Nucleus accumbens (tissue), 56 donors: ENCODE measurements at regions not wholly inside any gene's neighbourhood (a gene's known extent, or its start where the extent isn't known, plus 50 kb on each side); places are given as distances from the start of the nearest gene placed in this dataset.

Experiments
- DNase-seq, 56 donors: peaks; one replicate each; lab custom pipeline; 2025; lab: John Stamatoyannopoulos, UW

DNA sequence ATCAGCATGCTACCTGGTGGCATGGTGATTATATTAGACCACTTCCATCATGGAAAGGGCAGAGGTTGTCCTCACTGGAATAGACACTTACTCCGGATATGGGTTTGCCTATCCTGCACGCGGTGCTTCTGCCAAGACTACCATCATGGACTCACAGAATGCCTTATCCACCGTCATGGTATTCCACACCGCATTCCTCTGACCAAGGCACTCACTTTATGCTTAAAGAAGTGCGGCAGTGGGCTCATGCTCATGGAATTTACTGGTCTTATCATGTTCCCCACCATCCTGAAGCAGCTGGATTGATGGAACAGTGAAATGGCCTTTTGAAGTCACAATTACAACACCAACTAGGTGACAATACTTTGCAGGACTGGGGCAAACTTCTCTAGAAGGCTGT lies 109.2 kb upstream of the DRD2 start:
- no peak for DNase-seq

DNA sequence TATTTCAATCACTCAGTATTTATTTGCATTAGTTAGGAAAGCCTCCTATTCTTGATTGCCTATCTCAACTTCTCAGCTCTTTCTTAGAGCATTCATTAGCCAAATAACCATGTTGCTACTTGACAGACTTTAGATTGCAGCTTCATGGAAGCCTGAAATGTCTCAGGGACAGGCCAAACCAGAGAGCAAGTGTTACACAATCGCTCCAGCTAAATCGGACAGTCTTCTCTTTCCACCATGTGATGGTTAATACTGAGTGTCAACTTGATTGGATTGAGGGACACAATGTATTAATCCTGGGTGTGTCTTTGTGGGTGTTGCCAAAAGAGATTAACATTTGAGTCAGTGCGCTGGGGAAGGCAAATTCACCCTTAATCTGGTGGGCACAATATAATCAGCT lies 106.5 kb upstream of the DRD2 start:
- no peak for DNase-seq

DNA sequence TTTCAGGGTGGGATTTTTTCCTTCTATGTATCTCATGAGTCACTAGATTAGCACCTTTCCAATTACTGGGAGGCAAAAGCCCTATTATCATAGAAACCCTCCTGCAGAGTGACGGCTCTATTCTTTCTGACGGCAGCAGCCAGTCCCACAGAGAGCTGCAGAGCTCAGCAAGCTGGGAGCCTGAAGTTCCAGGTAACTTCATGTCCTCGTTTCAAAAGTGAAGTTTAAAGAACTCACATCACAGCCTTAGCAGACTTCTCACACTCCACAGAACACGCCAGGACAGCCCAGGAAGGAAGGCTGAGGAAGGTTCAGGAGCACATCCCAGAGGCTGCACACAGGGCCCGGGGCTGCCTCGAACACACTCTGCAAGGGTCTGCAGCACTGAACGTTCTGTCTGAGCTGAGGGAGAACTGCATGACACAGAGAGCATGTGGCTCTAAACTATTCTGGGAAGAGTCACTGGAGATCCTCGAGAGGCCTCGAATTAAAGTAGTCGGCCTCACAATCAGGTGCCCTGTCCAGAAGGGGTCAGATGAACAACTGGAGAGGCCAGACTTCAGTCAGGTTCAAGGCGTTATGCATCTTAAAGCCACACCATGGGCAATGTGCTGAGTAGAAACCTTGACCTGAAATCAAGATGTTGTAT lies 104.2 kb upstream of the DRD2 start:
- peak in 11 of 56 donors; percentile 3 to 59 (median 47) for DNase-seq

DNA sequence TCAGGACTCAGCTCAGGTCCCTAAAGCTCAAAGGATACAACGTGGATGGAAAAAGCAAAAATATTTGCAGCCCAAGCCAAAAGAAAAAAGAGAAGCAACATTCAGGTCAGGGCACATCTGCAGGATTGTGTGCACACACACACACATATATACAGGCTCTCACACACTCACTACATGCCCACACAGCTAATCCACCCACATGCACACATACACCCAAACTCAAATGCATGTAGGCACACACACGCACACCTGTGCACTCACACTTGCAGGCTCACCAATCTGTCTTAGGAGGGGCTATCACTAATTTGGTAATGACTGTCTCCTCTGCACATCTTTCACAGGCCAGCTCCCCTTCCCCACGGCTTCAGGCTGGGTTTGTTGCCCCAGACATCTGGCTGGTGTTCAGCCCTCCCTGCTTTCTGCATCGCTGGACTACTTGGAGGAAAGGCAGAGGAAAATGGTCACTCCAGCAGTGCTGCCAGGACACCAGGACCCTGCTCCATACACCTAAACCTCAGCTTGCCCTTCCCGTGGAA lies 103.6 kb upstream of the DRD2 start:
- DNase-seq: peak in 6 of 56 donors; percentile 7 to 30 (median 14)

DNA sequence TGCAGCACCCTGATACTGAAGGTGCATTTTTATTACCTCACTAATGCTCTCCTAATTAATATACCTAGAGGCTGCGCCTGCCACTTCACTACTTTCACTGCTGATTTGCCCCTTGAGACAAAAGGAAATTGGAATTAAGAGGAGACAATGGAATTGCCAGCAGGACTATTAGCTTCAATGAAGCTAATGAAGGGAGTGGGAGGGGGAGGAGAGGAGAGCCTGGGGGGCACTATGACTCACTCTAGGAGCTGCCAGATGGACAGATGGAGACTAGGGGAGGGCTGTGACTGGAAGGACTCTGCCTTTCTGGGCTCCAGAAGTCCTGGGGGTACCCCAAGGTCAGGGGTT lies 102.8 kb upstream of the DRD2 start:
- DNase-seq: no peak

DNA sequence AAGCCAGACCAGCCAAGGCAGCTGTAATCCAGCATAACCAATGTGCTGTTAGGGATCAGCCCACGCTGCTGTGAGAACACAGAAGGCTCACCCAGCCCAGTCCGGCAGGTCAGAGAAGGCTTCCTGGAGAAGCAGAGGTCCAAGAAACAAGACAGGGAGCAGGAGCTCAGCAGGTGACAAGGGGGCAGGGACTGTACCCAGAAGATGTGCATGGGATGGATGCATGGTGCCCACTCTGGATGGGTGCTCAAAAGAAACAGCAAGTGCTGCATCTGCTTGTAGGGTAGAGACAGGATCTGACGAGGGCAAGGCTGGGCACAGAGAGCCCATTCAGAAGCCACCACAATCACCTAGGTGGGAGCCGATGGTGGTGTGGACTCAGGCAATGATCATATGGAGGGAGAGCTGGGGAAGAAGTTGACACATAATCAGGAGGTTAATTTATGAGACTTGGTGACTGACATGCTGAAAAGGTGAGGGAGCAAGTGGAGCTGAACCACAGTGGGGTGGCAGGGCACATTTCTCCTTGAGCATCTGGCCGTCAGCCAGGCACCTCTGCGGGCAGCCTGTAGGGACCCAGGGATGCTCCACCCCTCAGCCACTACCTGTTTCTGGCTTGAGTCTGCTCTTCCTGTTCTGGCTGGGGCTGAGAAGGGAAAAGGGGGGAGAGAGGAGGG lies 102.3 kb upstream of the DRD2 start:
- DNase-seq: no peak

DNA sequence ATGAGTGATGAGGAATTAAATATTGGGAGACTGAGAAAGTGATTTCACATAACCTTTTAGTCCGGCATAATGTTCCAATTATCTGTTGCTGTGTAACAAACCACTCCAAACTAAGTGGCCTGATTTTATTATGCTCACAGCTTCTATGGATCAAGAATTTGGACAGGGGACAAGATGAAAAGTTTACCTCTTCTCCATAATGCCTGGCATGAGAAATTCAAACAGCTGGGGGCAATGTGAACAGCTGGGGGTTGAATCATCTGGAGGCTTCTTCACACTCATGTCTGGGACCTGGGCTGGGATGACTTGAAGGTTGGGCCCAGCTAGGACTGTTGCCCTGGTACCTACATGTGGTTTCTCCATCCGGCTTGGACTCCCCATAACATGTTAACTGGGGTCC lies 99.4 kb upstream of the DRD2 start:
- no peak for DNase-seq

DNA sequence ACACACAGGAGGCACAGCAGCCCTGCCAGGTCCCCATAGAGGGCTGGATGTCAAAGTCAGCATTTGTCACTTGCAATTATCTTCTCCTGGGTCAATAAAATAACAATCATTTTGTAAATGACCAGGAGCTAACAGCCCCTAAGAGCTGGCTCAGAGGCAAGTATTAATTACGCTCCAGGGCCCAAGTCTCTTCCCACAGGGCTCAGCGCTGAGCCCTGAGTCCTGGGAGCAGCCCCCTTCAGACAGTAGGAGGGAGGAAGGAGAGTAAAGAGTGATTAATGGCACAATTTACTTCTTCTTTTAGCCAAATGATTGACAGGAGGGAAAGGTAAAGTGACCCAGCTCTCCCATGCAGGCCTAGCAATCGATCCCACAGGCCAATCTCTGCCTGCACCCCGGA lies 99.0 kb upstream of the DRD2 start:
- no peak for DNase-seq

DNA sequence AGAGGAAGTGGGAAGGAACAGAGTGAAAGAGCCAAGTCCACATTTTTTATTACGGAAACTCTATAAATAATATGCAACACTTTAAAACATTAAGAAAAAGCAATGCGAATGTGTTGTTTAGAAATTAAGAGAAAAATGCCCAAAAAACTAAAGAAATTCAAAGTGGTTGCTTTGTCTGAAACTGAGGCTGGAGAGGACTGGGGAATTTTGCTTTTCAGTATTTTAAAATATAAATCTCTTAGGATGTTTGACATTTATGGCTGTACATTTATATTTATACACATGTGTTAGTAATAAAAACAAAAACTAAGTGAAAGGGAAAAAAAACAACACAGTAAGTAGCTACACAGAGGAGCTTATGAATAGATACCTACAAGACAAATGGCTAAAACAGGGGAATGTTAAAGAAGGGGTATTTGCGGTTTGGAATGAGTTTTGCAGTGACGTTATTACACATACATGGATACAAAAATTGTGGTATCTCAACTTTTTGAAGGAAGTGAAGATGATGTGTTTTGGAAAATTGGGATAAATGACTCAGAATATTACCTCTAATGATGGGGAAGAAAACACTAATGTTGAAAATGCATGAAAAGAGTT lies 97.0 kb upstream of the DRD2 start:
- DNase-seq: no peak

DNA sequence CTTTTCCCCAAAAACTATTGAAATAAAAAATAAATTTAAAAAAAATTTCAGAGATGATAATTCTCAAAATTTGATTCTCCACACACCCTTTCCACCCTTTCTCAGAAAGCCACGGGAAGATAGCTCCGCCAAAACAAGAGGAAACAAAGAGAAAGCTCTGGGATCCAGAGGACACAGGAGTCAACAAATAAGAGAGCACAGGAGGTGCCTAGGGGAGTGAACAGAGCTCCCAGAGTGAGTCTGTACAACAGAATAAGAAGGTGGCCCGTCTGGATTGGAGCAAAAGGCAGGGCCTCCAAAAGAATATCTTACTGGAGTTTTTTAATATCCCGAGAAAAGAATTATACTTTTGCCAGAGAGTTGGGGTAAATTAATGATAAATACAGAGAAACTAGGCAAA lies 96.3 kb upstream of the DRD2 start:
- DNase-seq: no peak

DNA sequence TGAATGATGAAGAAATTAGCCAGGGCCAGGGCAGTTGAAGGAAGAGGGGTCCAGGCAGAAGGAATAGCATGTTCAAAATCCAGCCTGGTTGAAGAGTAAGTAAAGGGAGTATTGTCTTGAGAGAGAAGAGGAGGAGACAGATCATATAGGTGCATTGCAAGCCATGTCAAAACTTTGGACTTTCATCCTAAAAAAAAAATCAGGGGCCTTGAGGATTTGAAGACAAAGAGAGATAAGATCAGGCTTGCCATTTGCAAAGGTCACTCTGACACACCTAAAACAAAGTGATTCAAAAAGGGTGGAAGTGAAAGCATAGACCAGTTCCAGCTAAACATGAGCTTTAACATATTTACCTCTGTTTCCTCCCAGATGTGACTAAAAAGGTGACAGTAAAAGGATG lies 95.7 kb upstream of the DRD2 start:
- DNase-seq: no peak

DNA sequence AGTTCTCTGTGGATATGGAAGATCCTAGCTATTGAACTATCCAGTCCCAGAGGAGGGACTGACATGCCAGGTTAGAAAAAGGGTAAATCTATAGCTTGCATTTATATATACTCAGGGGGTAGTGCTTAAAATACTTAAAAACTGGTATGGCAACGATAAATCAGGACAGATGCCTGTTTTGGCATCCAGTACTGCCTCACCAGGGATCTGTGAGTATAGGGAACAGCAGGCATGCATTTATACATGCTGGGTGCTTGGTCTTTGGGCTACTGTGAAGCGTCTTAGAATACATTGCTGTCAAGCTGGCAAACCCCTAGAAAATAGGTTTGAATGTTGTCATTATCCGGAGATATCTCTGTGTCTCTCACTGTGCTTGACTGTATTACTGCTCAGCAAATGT lies 94.2 kb upstream of the DRD2 start:
- DNase-seq: no peak

DNA sequence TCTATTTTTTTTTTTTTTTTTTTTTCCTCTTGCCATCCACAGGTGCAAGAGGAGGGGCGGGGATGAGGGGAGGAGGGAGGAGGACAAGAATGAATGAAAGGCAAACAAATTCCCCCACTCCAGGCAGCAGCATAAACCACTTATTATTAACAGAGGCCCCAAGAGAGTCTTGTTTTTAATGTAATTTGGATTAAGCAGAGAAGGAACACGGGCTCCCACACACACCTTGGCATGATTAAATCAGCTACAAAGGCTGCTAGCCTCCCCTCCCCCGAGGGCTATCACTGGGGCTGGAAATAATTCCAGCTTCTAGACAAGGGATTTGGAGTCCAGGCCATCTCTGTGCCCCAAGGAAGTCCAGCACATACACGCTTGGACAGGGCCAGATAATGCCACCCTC lies 93.4 kb upstream of the DRD2 start:
- peak in 4 of 56 donors; percentile 8 to 24 (median 17) for DNase-seq

DNA sequence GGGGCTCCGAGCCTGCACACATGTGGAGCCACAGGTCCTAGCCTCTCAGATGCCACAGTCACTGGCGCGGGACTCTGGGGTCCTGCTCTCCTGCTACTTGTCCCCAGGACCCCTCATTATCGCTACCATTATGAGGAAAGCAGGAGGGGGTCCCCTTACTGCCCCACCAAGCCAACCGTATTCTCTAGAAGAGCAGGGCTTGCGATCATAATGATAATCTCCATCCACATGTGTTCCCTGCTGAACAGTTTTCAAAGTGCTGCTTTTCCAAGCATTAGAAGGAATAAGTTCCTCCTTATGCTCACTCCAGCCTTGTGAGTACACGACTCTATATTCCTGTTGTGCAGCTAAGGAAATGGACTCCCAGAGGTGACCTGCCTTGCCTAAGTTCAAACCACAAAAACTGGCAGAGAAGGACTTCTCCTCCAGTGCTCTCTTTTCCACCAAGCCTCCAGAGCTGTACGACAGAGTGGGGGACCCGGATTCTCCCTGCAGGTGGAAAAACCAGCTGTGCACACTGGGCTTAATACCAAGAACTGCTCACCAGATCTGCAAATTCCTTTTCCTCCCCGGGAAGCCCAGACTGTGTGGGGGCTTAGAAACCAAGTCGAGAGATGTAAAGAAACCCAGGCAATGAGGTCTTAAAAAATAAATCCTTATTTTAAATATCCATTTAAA lies 92.8 kb upstream of the DRD2 start:
- no peak for DNase-seq

DNA sequence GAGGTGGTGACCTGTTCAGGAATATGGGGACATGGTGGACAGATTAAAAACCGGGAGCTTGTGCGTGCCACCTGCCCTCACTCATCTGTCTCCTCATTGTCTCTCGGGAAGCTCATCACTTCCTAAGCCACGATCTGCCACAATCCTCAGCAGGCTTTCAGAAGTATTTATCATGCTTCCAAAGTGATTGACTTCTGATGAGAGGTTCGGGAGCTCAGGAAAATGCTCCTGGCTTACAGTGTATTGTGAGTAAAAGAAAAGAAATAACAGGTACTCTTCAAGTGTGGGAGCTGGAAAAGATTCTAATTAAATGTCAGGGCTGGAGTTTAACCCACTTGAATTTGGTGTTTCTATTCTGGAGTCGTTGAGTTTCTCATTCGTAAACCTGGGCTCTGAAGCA lies 91.9 kb upstream of the DRD2 start:
- DNase-seq: peak in 4 of 56 donors; percentile 7 to 31 (median 12)

DNA sequence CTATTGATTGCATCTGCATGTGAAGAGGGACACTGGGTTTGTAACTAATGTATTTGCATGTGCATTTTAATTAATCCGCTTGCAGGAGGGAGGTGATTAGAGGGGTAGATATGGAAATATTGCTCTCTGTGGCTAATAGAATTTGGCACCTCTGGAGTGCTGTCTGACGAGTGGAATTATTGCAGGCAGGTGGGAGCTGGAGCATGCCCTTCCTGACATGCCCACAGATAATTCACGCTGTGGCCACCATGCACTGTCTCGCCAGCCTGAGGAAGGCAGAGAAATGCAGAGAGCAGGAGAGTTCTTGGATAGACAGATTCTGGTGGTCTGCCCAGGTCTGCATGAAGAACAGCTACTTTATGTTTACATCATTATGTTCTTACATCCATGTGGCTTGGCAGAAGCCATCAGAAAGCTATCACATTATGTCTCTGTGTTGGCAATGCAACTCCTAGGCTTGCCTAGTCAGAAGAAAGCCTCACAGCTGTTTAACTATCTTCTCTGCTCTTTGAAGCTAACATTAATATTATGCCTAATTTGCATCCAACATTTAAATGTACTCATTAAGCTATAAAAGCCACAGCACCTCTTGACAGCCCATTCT lies 89.4 kb upstream of the DRD2 start:
- no peak for DNase-seq

DNA sequence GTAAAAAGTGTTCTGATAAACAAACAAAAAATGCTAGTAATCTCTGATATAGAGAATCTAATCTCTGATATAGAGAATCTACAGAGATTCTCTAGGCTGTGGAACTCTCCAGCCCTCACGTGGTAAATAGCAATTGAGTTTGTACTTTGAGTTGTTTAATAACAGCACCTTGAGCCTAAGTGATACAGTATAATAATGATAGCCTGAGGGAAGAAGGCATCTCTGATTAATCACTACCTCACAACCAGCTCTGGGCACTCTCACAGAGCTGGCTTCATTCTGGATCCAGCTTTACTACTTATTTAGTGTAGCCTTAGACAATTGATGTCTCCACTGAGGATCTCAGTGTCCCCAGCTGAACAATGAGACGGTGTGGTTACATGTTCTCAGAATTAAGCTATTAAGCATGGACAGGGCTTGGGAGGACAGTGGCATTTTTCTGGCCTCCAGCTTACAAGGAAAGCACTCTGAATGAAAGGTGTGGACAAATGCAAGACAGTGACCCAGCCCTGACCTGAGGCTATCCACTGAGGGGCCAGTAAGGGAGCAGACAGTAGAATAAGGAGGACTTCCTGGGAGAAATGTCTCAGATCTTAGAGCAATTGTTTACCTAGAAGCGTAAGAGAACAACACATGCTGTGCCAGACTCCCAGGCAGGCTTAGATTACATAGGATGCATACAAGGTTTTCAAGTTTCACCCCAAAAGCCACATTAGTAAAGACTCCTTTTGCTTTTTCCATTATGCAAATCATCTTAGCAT lies 88.7 kb upstream of the DRD2 start:
- no peak for DNase-seq

DNA sequence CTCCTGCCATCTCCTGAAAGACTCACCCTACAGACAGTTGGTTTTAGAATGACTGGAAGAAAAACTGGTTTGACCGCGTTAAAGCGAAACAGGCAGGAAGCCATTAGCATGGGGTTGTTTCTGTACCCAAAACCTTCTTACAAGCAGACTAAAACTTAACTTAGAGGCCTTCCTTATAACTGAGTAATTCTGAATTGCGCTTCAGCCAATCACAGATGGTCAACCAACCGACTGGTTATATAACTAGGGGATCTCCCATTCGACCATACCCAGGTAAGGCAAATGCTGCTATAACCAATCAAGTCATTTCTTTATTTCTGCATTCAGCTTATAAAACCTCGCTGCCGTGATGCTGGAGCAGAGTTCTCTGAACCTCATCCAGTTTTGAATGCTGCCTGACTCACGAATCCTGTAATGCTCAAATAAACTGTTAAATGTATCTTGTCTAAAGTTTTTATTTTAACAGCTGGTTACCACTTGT lies 87.8 kb upstream of the DRD2 start:
- DNase-seq: no peak

DNA sequence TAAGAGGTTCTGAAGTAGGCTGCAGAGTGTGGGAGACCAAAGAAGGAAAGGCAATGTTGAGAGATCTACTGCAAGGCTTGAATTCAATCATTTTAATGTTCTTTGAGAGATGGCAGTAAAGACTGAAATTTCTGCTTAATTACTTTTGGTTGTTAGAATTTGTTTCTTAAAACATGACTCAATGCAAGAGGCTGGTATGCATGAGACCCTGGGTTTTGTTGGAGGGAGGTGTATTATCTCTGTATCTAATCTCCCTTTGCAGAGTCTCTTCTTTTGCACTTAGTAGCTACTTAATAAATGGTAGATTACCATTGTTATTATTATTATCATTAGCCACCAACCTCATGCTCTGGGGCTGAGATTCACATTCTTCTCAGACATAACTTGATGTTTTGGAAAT lies 87.4 kb upstream of the DRD2 start:
- no peak for DNase-seq

DNA sequence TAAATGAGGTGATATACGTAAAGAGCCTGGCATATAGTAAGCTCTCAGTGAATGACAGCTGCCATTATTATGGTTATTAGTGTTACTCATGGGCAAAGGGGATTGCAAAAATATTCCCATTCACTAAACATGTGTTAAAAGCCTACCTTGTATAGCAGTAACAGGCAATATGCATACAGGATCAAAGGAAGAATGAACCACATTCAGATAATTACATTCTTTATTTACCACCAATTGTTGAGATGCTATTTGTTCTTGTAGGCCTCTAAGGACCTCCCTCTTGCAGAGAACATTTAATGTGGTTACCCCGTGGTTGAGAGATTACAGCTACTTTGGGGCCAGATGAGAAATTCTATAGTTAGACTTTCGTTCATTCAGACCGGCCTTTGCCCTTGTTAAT lies 82.7 kb upstream of the DRD2 start:
- no peak for DNase-seq
